GM12875 (cell line): ENCODE measurements at regions not wholly inside any gene's neighbourhood (a gene's known extent, or its start where the extent isn't known, plus 50 kb on each side); places are given as distances from the start of the nearest gene placed in this dataset.

Experiments used
- H3K4me3 ChIP-seq: one replicate; pipeline ENCODE4 v1.5.1; 2011; ENCODE audit warnings: low read depth, low read length, control low read depth
- TF ChIP-seq, protein P1 (sequence below): IDR thresholded peaks from 2 replicates; pipeline ENCODE4 v1.5.1; 2011; ENCODE audit warnings: low read depth, mild to moderate bottlenecking, control low read depth, inconsistent platforms, low read length, moderate library complexity, borderline replicate concordance; ENCODE audit not compliant: insufficient read depth

DNA sequence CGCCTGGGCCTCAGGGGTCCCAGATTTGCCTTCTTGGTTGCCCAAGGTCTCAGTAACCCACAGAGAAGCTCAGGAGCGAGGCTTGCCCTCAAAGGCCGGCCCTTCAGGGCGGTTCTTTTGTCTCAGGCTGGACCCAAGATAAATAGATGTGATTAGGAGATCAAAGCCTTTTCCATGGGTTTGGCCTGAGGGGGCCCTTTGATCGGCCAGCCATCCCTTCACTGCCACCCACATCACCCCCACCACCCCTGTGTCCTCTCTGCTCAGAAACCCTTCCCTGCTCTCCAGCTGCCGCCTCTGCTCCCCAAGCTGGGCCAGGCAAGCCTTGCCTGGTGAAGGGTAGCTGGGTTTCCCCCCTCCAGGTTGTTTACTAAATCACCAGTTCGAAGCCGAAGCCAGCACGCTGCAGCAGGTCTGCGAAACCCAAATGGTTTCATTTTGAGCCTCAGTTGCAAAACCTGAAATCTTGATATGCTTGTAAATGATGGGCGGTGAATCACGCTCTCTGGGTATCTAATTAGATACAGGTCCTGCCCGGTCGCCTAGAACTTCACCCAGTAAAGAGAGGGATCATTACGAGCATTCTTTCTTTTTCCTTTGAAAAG is 202.6 kb upstream of the BCOR start:
- TF ChIP-seq, protein P1, sequence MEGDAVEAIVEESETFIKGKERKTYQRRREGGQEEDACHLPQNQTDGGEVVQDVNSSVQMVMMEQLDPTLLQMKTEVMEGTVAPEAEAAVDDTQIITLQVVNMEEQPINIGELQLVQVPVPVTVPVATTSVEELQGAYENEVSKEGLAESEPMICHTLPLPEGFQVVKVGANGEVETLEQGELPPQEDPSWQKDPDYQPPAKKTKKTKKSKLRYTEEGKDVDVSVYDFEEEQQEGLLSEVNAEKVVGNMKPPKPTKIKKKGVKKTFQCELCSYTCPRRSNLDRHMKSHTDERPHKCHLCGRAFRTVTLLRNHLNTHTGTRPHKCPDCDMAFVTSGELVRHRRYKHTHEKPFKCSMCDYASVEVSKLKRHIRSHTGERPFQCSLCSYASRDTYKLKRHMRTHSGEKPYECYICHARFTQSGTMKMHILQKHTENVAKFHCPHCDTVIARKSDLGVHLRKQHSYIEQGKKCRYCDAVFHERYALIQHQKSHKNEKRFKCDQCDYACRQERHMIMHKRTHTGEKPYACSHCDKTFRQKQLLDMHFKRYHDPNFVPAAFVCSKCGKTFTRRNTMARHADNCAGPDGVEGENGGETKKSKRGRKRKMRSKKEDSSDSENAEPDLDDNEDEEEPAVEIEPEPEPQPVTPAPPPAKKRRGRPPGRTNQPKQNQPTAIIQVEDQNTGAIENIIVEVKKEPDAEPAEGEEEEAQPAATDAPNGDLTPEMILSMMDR = no peak

DNA sequence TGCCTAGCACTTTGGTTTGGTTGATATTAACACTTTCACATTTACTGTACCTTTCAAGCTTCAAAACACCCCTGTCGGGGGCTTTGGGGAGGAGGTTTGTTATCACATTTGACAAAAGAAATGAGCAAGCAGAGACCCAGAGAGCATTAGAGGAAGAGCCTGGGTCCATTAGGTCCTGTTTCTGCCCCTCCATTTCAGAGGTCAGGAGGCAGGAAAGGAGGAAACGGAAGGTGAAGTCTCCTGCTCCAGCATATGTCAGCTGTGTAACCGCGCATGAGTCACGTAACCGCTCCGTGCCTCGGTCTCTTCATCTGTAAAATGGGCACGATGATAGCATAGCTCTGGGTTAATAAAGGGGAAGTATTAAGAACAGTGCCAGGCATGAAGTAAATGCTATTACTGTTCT is 201.9 kb upstream of the BCOR start:
- TF ChIP-seq, protein P1 = no peak
- peak overlapping the region; percentile 6 for H3K4me3 ChIP-seq

More for the DNA sequence above, 202.6 kb upstream of the BCOR start:
- no peak overlapping the region for H3K4me3 ChIP-seq

DNA sequence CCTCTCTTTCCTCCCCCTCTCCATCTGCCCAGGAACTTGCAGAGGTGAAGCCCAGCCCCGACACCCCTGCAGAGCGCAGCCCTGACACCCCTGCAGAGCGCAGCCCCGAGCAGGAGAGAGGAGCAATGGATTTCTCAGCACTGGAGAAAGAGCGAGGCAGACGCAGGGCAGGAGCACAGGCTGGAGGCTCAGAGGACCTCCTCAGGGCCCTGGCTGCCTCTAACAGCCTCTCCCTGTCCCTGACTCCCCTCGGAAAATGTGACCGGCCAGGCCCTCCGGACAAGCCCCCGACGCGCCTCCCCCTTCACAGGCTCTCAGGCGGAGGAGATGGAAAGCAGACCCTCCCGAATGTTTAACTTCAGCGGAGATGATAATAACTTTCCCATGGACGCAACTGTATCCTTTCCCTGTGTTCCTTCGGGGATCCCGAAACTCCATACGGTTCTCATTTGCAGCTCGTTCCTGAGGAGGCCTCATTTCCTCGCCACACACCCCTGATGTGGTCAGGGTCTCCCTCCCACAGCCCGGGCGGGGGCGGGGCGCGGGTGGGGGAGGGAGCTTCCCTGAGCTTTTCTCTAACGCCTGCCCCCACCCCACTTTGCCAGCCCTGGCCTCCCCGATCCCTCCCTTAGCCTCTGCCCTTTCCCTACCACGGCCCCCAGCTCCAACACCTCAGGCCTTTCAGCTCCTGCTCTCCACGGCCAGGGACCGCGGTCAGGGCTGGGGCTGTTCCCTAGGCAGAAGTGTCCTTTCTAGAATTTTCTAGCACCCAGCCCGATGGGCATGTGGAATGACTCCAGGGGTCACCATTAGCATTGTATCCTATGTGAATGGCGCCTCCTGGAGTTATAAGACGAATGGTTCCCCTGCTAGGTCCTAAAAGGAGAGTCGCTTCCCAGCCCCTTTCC is 201.1 kb upstream of the BCOR start:
- no peak overlapping the region for H3K4me3 ChIP-seq
- TF ChIP-seq, protein P1 = peak; percentile 8; the same call in 1 of the 2 replicates

DNA sequence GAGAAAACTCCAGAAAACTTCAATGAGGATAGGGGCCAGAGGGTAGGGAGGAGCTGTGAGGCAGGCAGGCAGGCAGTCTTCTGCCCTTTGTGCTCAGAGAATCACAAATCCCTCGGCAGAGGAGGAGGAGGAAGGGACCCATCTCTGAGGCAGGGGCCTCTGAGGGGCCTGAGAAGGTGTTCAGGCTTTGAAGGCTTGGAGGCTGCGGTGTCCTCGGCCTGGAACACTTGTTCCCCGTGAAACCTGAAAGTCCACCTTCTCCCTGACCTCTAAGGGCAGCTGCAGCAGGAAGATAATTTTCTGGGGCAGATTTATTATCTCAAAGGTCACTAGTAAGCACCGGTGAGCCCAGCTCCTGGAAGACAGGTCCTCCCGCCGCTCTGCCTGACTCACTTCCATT is 200.3 kb upstream of the BCOR start:
- TF ChIP-seq, protein P1 = no peak

DNA sequence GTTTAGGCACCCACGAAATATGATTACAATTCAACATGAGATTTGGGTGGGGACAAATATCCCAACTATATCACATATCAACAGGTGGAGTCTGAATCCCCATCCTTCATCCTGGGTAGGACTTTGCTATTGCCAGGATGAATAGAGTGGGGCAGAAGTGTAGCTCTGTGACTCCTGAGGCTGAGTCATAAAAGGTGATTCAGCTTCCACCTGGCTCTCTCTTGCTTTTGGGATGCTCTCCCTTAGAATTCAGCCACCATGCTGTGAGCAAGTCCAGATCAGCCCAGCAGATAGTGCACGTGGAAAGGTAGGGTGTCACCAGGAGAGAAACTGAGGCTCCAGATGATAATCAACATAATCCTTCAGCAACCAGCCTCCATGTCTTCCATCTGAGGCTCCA is 193.8 kb upstream of the BCOR start:
- H3K4me3 ChIP-seq = no peak overlapping the region
- TF ChIP-seq, protein P1 = no peak

More for the DNA sequence above, 200.3 kb upstream of the BCOR start:
- no peak overlapping the region for H3K4me3 ChIP-seq

DNA sequence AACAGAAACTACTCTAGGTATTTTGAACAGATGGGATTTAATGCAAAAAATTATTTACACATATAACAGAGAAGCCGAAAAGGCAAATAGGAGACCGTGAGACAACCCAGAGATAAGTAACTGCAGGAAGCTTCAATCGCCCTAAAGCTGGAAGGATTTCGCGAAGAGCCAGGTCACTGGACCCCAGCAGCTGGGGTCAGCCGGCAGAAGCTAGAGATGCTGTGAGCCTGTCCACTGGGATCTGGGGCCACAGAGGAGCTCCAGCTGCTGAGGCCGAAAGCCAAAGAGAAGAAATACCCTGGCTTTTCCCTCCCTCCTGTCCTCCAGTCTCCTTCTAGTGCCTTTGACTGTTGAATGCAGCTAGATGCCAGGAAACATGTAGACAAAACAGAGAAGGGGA is 192.8 kb upstream of the BCOR start:
- TF ChIP-seq, protein P1 = no peak

DNA sequence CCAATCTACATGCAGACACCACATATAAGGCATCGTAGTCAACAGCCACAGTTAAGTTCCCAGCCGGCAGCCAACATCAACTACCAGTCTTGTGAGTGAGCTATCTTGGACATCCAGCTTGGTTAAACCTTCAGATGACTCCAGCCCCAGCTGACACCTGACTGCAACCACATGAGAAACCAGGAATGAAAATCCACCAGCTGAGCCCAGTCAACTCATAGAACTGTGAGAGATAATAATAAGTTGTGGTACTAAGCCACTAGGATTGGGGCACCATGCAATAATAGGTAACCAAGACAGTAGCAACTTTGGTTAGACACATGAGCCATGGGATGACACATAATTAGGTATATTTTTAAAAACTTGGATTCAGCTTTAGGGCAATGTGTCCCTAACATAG is 188.1 kb upstream of the BCOR start:
- no peak overlapping the region for H3K4me3 ChIP-seq
- TF ChIP-seq, protein P1 = no peak

More for the DNA sequence above, 192.8 kb upstream of the BCOR start:
- H3K4me3 ChIP-seq = no peak overlapping the region
